Inflammatory macrophage treated with lipopolysaccharide for 4 hours (primary cell): ENCODE measurements at regions not wholly inside any gene's neighbourhood (a gene's known extent, or its start where the extent isn't known, plus 50 kb on each side); places are given as distances from the start of the nearest gene placed in this dataset.

ENCODE experiments used
- DNase-seq: peaks from one replicate; pipeline ENCODE4 v3.0.0-alpha.2; 2020

GRCh38 chr7:47724335-47724982 lies 142.5 kb upstream of the TNS3 start:
- no peak for DNase-seq

- no peak for DNase-seq
These were observed 140.2 kb upstream of the TNS3 start for GRCh38 chr7:47722126-47722525.

GRCh38 chr7:47721670-47722069 lies 139.8 kb upstream of the TNS3 start:
- no peak for DNase-seq

- DNase-seq = no peak
These were observed 139.0 kb upstream of the TNS3 start for GRCh38 chr7:47720907-47721244.

GRCh38 chr7:47720141-47720906 lies 138.4 kb upstream of the TNS3 start:
- DNase-seq = no peak

GRCh38 chr7:47719675-47720074 lies 137.8 kb upstream of the TNS3 start:
- DNase-seq = no peak

- DNase-seq = no peak
These were observed 133.7 kb upstream of the TNS3 start for GRCh38 chr7:47715631-47716068.

- DNase-seq = no peak
These were observed 133.0 kb upstream of the TNS3 start for GRCh38 chr7:47714669-47715607.

- DNase-seq = no peak
These were observed 131.7 kb upstream of the TNS3 start for GRCh38 chr7:47713595-47713994.

- DNase-seq = no peak
These were observed 130.5 kb upstream of the TNS3 start for GRCh38 chr7:47712416-47712815.

- no peak for DNase-seq
These were observed 129.9 kb upstream of the TNS3 start for GRCh38 chr7:47711776-47712175.

GRCh38 chr7:47710201-47710935 lies 128.5 kb upstream of the TNS3 start:
- no peak for DNase-seq

GRCh38 chr7:47709451-47709850 lies 127.5 kb upstream of the TNS3 start:
- DNase-seq = no peak

GRCh38 chr7:47709051-47709450 lies 127.1 kb upstream of the TNS3 start:
- no peak for DNase-seq

- no peak for DNase-seq
These were observed 125.7 kb upstream of the TNS3 start for GRCh38 chr7:47707583-47707982.

GRCh38 chr7:47704936-47705335 lies 123.0 kb upstream of the TNS3 start:
- no peak for DNase-seq

GRCh38 chr7:47702080-47702479 lies 120.2 kb upstream of the TNS3 start:
- DNase-seq = no peak

- DNase-seq = no peak
These were observed 116.5 kb upstream of the TNS3 start for GRCh38 chr7:47698386-47698785.

- DNase-seq = no peak
These were observed 115.6 kb upstream of the TNS3 start for GRCh38 chr7:47697543-47697942.

- DNase-seq = no peak
These were observed 114.3 kb upstream of the TNS3 start for GRCh38 chr7:47696152-47696710.

GRCh38 chr7:47693216-47693615 lies 111.3 kb upstream of the TNS3 start:
- no peak for DNase-seq

- no peak for DNase-seq
These were observed 110.1 kb upstream of the TNS3 start for GRCh38 chr7:47691988-47692387.
